K562 (cell line): ENCODE measurements at regions not wholly inside any gene's neighbourhood (a gene's known extent, or its start where the extent isn't known, plus 50 kb on each side); places are given as distances from the start of the nearest gene placed in this dataset.
A peak's percentile ranks its signal among the peaks of the same experiment; 100 is the strongest.

Source experiments
- ATAC-seq: fragments of 200-7000 bp; cut with Tn5 transposase; 3 replicates; pipeline ENCODE4 v1.9.1; 2020; ENCODE audit warnings: moderate library complexity
- BruUV-seq: library from RNA; stranded (reverse); fragments of 400-500 nt; replicated peaks from 2 replicates; lab custom pipeline; 2021; lab: Mats Ljungman, UMichigan
- CTCF ChIA-PET: fragments of 300-600 bp; formaldehyde crosslinking; extraction: SDS; loops from one replicate; lab custom pipeline; 2021; ENCODE audit warnings: low intra/inter-chr PET ratio; lab: Yijun Ruan, JAX
- POLR2A ChIA-PET: fragments of 300-600, 350-650 bp; sonication (Branson Sonifier 250); formaldehyde crosslinking; extraction: SDS; loops from one replicate; lab custom pipeline; 2021; ENCODE audit warnings: antibody characterized with exemption, inconsistent platforms; lab: Yijun Ruan, JAX
- DNase-seq, 4 experiments: peaks; one replicate each; pipeline versions ENCODE4 v3.0.0 to v3.0.0-alpha.2; 2011 to 2018; ENCODE audit warnings: low spot score in 3 of 4, mixed read lengths in 3 of 4; ENCODE audit errors: extremely low read depth in 1 of 4
- FAIRE-seq: peaks from 2 replicates; lab custom pipeline; 2011; peaks lifted over from hg19 to GRCh38; lab: Jason Lieb, UNC
- H2AFZ ChIP-seq: 2 replicates; pipeline ENCODE4 v1.6.0; 2011; ENCODE audit warnings: low read depth, low read length, control low read depth, inconsistent platforms
- H3K27ac ChIP-seq: fragments of 200-600 bp; 3 replicates; pipeline ENCODE4 v1.8.0; 2011; ENCODE audit warnings: low read depth, mild to moderate bottlenecking, control low read depth, inconsistent platforms, low read length, moderate library complexity, mixed read lengths; ENCODE audit errors: extremely low read depth
- H3K27me3 ChIP-seq, 2 experiments: fragments of 300-600 bp in 1 of 2; 2 replicates in 1 of 2; 3 replicates in 1 of 2; pipeline versions ENCODE4 v1.6.0 to v1.8.0; 2011; ENCODE audit warnings: inconsistent platforms in 2 of 2, low read length in 2 of 2, mild to moderate bottlenecking in 1 of 2, mixed read lengths in 1 of 2, moderate library complexity in 1 of 2; ENCODE audit not compliant: control insufficient read depth in 2 of 2, insufficient read depth in 2 of 2
- H3K36me3 ChIP-seq: fragments of 300-600 bp; 3 replicates; pipeline ENCODE4 v1.8.0; 2011; ENCODE audit warnings: mild to moderate bottlenecking, low read length, inconsistent platforms; ENCODE audit not compliant: control insufficient read depth, insufficient read depth
- H3K4me1 ChIP-seq, 2 experiments: fragments of 200-600 bp in 1 of 2; replicated peaks in 1 of 2; 2 replicates in 1 of 2; 3 replicates in 1 of 2; pipeline versions ENCODE4 v1.5.1 to v1.8.0; 2011; ENCODE audit warnings: inconsistent platforms in 2 of 2, low read length in 2 of 2, mild to moderate bottlenecking in 1 of 2, mixed read lengths in 1 of 2, moderate library complexity in 1 of 2; ENCODE audit not compliant: control insufficient read depth in 2 of 2, insufficient read depth in 2 of 2
- H3K4me2 ChIP-seq: 2 replicates; pipeline ENCODE4 v1.6.1; 2011; ENCODE audit warnings: low read length, control low read depth, inconsistent platforms, mixed read lengths; ENCODE audit not compliant: insufficient read depth
- H3K4me3 ChIP-seq: fragments of 200-600 bp; sonication (generic), shearing (Covaris generic); 2 replicates; pipeline ENCODE4 v1.5.1; 2016; ENCODE audit warnings: control low read depth, inconsistent platforms
- H3K79me2 ChIP-seq: fragments of 200-600 bp; 3 replicates; pipeline ENCODE4 v1.8.0; 2011; ENCODE audit warnings: low read length, inconsistent platforms; ENCODE audit not compliant: control insufficient read depth, insufficient read depth
- H3K9ac ChIP-seq, 2 experiments: 2 replicates each; pipeline versions ENCODE4 v1.6.0 to v1.6.1; 2011; ENCODE audit warnings: low read depth in 2 of 2, low read length in 2 of 2, control low read depth in 1 of 2, inconsistent platforms in 1 of 2, mild to moderate bottlenecking in 1 of 2, mixed read lengths in 1 of 2; ENCODE audit not compliant: insufficient read depth in 1 of 2
- H3K9me1 ChIP-seq: one replicate; pipeline ENCODE4 v1.6.0; 2011; ENCODE audit warnings: inconsistent platforms, mild to moderate bottlenecking, low read length, moderate library complexity; ENCODE audit not compliant: control insufficient read depth, insufficient read depth
- H3K9me3 ChIP-seq: replicated peaks from 2 replicates; pipeline ENCODE4 v1.5.1; 2011; ENCODE audit warnings: low read depth, low read length, inconsistent platforms; ENCODE audit not compliant: control insufficient read depth, insufficient read depth
- H4K20me1 ChIP-seq: replicated peaks from 2 replicates; pipeline ENCODE4 v1.6.1; 2011; ENCODE audit warnings: low read length, inconsistent platforms, mixed read lengths; ENCODE audit not compliant: control insufficient read depth, insufficient read depth
- MCM7 ChIP-seq, 2 experiments: fragments of 450-650 bp; IDR thresholded peaks; 2 replicates each; pipeline ENCODE4 v1.6.1; 2016 to 2018
- MYBL2 ChIP-seq, 2 experiments: fragments of 450-650 bp in 1 of 2; sonication (generic) in 1 of 2; formaldehyde crosslinking in 1 of 2; IDR thresholded peaks; 2 replicates each; pipeline versions ENCODE4 v1.6.1 to v1.8.1; 2017 to 2022; ENCODE audit warnings: borderline replicate concordance in 1 of 2, inconsistent platforms in 1 of 2, low read depth in 1 of 2, mild to moderate bottlenecking in 1 of 2, missing genetic modification reagents in 1 of 2, moderate library complexity in 1 of 2
- MYNN ChIP-seq, 2 experiments: sonication (generic); formaldehyde crosslinking in 1 of 2; IDR thresholded peaks; 2 replicates each; pipeline versions ENCODE4 v1.5.0 to v1.6.1; 2016 to 2020; ENCODE audit warnings: antibody characterized with exemption in 1 of 2, missing genetic modification reagents in 1 of 2
- RBFOX2 ChIP-seq: fragments of 200-400 bp; formaldehyde crosslinking; IDR thresholded peaks from 2 replicates; pipeline ENCODE4 v1.6.1; 2017; ENCODE audit warnings: low read depth, mild to moderate bottlenecking, low read length, moderate library complexity
- WGBS: fragments of 100-300 bp; shearing (Covaris generic); methylation state at CpG from one replicate; pipeline ENCODE4 v1.1.6; 2016; ENCODE audit warnings: low coverage, mixed read lengths; ENCODE audit not compliant: insufficient coverage; ENCODE audit errors: missing lambda C conversion rate; 5-methylcytosine and 5-hydroxymethylcytosine counted together
- in situ Hi-C: fragments of 300-500 bp; cut with MboI; formaldehyde crosslinking; loops from 4 replicates; pipeline ENCODE4 v1.15.0; 2018; ENCODE audit warnings: inconsistent platforms, mixed read lengths
- intact Hi-C: fragments of 100-400 bp; cut with micrococcal nuclease; formaldehyde crosslinking; loops from 2 replicates; pipeline ENCODE4 v1.14.2; 2022
- TF ChIP-seq, protein P1 (sequence below): fragments of 250-450 bp; sonication (Bioruptor Pico); IDR thresholded peaks from 2 replicates; pipeline ENCODE4 v1.4.0; 2020; ENCODE audit warnings: mild to moderate bottlenecking, moderate library complexity, borderline replicate concordance

DNA sequence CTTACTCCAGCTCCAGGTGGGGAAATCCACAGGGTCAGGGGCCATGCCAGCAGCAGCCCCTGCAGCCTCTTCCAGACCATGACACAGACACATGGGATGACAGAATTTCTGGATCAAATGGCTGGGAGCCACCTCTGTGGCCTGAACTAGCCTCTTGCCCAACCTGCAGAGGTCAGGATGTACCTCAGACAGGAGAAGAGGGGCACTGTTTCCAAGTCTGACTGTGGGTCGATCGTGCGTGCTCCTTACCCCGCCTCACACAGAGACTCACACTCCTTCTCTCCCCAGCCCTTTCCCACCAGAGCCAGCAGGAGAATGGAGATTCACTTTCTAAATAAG, 131.9 kb downstream of the FAM43A start:
- FAIRE-seq = no peak
- no peak for DNase-seq
- Histone ChIP-seq H3K27ac (no peak overlapping the region), H3K27me3 (peaks cover 25 to 70% of the 10 kb centered on the region in 2 experiments), H2AFZ (no peak overlapping the region), H4K20me1 (no peaks in the 10 kb centered on the region), H3K79me2 (no peaks in the 10 kb centered on the region), H3K4me3 (no peak overlapping the region), H3K9ac (no peak overlapping the region), H3K4me2 (no peak overlapping the region), H3K9me1 (no peaks in the 10 kb centered on the region), H3K36me3 (no peaks in the 10 kb centered on the region), H3K9me3 (no peaks in the 10 kb centered on the region), H3K4me1 (no peaks in the 10 kb centered on the region)
- TF ChIP-seq MYBL2 (IDR thresholded peaks at IDR 0.05; ENCODE audit: low read depth) (no peak), MYBL2 (CRISPR knock-in tag; IDR thresholded peaks at IDR 0.05; ENCODE audit: borderline replicate concordance) (no peak), RBFOX2 (no peak), MYNN (IDR thresholded peaks at IDR 0.05) (no peak), MYNN (CRISPR knock-in tag; IDR thresholded peaks at IDR 0.05) (no peak), MCM7 (IDR thresholded peaks at IDR 0.05) (no peak)
- TF ChIP-seq, protein P1, sequence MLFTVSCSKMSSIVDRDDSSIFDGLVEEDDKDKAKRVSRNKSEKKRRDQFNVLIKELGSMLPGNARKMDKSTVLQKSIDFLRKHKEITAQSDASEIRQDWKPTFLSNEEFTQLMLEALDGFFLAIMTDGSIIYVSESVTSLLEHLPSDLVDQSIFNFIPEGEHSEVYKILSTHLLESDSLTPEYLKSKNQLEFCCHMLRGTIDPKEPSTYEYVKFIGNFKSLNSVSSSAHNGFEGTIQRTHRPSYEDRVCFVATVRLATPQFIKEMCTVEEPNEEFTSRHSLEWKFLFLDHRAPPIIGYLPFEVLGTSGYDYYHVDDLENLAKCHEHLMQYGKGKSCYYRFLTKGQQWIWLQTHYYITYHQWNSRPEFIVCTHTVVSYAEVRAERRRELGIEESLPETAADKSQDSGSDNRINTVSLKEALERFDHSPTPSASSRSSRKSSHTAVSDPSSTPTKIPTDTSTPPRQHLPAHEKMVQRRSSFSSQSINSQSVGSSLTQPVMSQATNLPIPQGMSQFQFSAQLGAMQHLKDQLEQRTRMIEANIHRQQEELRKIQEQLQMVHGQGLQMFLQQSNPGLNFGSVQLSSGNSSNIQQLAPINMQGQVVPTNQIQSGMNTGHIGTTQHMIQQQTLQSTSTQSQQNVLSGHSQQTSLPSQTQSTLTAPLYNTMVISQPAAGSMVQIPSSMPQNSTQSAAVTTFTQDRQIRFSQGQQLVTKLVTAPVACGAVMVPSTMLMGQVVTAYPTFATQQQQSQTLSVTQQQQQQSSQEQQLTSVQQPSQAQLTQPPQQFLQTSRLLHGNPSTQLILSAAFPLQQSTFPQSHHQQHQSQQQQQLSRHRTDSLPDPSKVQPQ (CRISPR knock-in tag) = no peak
- POLR2A ChIA-PET = interaction anchor here (0.5 kb wide), 1 partner anchor 14 kb away, joined by 3 read pairs; no protein-coding TSS in a partner anchor
- BruUV-seq = no TSS peak
- 0% methylated on average over 4 of the region's 4 CpGs for WGBS
- CTCF ChIA-PET = no interaction called here
- in situ Hi-C loops = no loop called here
- intact Hi-C loops = no loop called here
- peak; percentile 44; the same call in 2 of the 3 replicates for ATAC-seq
